ENCODE measurements at regions not wholly inside any gene's neighbourhood (a gene's known extent, or its start where the extent isn't known, plus 50 kb on each side); places are given as distances from the start of the nearest gene placed in this dataset.

- FAIRE-seq, result no peak
- H3K9me3 ChIP-seq (replicated peaks; ENCODE audit: control insufficient read depth, insufficient read depth, low read length), result no peaks in the 10 kb centered on the region
- ChIA-PET POLR2A (no interaction called here), CTCF (no interaction called here)
- no peak overlapping the region for H3K27ac ChIP-seq (ENCODE audit: insufficient read depth, low read depth, low read length)
- no peak for DNase-seq (ENCODE audit: low read depth, low spot score)
- TF ChIP-seq JUN (IDR thresholded peaks at IDR 0.05; ENCODE audit: borderline replicate concordance, insufficient read depth, insufficient read length, low read depth) (no peak), MYC (IDR thresholded peaks at IDR 0.05; ENCODE audit: low read depth, low read length) (no peak), FOS (IDR thresholded peaks at IDR 0.05; ENCODE audit: borderline replicate concordance, insufficient read depth, low read length) (no peak), POLR2A (IDR thresholded peaks at IDR 0.05; ENCODE audit: low read depth, low read length) (no peak)
- TF ChIP-seq, protein P1, sequence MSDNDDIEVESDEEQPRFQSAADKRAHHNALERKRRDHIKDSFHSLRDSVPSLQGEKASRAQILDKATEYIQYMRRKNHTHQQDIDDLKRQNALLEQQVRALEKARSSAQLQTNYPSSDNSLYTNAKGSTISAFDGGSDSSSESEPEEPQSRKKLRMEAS (IDR thresholded peaks at IDR 0.05; ENCODE audit: insufficient read depth, insufficient read length), result no peak
- H3K79me2 ChIP-seq (ENCODE audit: control insufficient read depth, insufficient read depth, low read length), result no peaks in the 10 kb centered on the region
- H3K4me1 ChIP-seq (ENCODE audit: control insufficient read depth, extremely low read depth, insufficient read depth, low read length), result no peaks in the 10 kb centered on the region
- H3K9me1 ChIP-seq (replicated peaks; ENCODE audit: control insufficient read depth, extremely low read depth, insufficient read depth, low read length), result no peaks in the 10 kb centered on the region
- no peak overlapping the region for H2AFZ ChIP-seq (ENCODE audit: low read depth, low read length)
- no peak overlapping the region for H3K9ac ChIP-seq (replicated peaks; ENCODE audit: extremely low read depth, insufficient read depth, low read length)
- no TSS peak for BruUV-seq (replicated peaks)
- H3K4me2 ChIP-seq (ENCODE audit: insufficient read depth, low read length), result no peak overlapping the region
- H3K36me3 ChIP-seq (ENCODE audit: control insufficient read depth in 2 of 2, extremely low read depth in 1 of 2, insufficient read depth in 2 of 2, low read length in 2 of 2), result no peaks in the 10 kb centered on the region
- dilution Hi-C loops (cut with MboI; ENCODE audit: extremely low pct_ligation_motif_present, low sequenced_read_pairs), result no loop called here
- no peaks in the 10 kb centered on the region for H4K20me1 ChIP-seq (replicated peaks; ENCODE audit: control insufficient read depth, extremely low read depth, insufficient read depth, low read length)
- intact Hi-C loops (cut with micrococcal nuclease), result no loop called here
- no peaks in the 10 kb centered on the region for H3K27me3 ChIP-seq (ENCODE audit: control insufficient read depth in 2 of 2, insufficient read depth in 2 of 2, low read length in 2 of 2)
- H3K4me3 ChIP-seq (replicated peaks in 1 of 3; ENCODE audit: insufficient read depth in 1 of 3, low read depth in 1 of 3, low read length in 3 of 3), result no peak overlapping the region
These were observed 295.3 kb upstream of the CTSO start for GRCh38 chr4:156248917-156249316.

GRCh38 chr4:156247470-156247869 is 293.8 kb upstream of the CTSO start:
- POLR2A ChIA-PET, result no interaction called here
- TF ChIP-seq EZH2 (IDR thresholded peaks at IDR 0.05; ENCODE audit: borderline replicate concordance, low read depth, low read length, severe bottlenecking) (no peak), MYC (IDR thresholded peaks at IDR 0.05; ENCODE audit: low read depth, low read length) (no peak), POLR2AphosphoS5 (IDR thresholded peaks at IDR 0.05; ENCODE audit: insufficient read depth, low read depth, low read length) (no peak), POLR2A (IDR thresholded peaks at IDR 0.05; ENCODE audit: low read depth, low read length) (no peak), GATA2 (IDR thresholded peaks at IDR 0.05; ENCODE audit: insufficient read depth, insufficient read length, low read depth, low read length) (no peak), FOS (IDR thresholded peaks at IDR 0.05; ENCODE audit: borderline replicate concordance, insufficient read depth, low read length) (no peak)
- TF ChIP-seq, protein P1 (IDR thresholded peaks at IDR 0.05; ENCODE audit: insufficient read depth, insufficient read length), result no peak
- TF ChIP-seq, protein P2, sequence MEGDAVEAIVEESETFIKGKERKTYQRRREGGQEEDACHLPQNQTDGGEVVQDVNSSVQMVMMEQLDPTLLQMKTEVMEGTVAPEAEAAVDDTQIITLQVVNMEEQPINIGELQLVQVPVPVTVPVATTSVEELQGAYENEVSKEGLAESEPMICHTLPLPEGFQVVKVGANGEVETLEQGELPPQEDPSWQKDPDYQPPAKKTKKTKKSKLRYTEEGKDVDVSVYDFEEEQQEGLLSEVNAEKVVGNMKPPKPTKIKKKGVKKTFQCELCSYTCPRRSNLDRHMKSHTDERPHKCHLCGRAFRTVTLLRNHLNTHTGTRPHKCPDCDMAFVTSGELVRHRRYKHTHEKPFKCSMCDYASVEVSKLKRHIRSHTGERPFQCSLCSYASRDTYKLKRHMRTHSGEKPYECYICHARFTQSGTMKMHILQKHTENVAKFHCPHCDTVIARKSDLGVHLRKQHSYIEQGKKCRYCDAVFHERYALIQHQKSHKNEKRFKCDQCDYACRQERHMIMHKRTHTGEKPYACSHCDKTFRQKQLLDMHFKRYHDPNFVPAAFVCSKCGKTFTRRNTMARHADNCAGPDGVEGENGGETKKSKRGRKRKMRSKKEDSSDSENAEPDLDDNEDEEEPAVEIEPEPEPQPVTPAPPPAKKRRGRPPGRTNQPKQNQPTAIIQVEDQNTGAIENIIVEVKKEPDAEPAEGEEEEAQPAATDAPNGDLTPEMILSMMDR (IDR thresholded peaks at IDR 0.05; ENCODE audit: extremely low read depth in 1 of 2, insufficient read depth in 1 of 2, low read depth in 1 of 2, low read length in 2 of 2), result no peak
- Histone ChIP-seq H3K9ac (replicated peaks; ENCODE audit: extremely low read depth, insufficient read depth, low read length) (no peak overlapping the region), H2AFZ (ENCODE audit: low read depth, low read length) (no peak overlapping the region), H3K9me1 (replicated peaks; ENCODE audit: control insufficient read depth, extremely low read depth, insufficient read depth, low read length) (no peaks in the 10 kb centered on the region), H3K27me3 (ENCODE audit: control insufficient read depth in 2 of 2, insufficient read depth in 2 of 2, low read length in 2 of 2) (no peaks in the 10 kb centered on the region), H3K4me2 (ENCODE audit: insufficient read depth, low read length) (no peak overlapping the region), H3K4me1 (ENCODE audit: control insufficient read depth, extremely low read depth, insufficient read depth, low read length) (no peaks in the 10 kb centered on the region), H4K20me1 (replicated peaks; ENCODE audit: control insufficient read depth, extremely low read depth, insufficient read depth, low read length) (no peaks in the 10 kb centered on the region), H3K36me3 (ENCODE audit: control insufficient read depth in 2 of 2, extremely low read depth in 1 of 2, insufficient read depth in 2 of 2, low read length in 2 of 2) (no peaks in the 10 kb centered on the region), H3K9me3 (replicated peaks; ENCODE audit: control insufficient read depth, insufficient read depth, low read length) (no peaks in the 10 kb centered on the region), H3K27ac (ENCODE audit: insufficient read depth, low read depth, low read length) (no peak overlapping the region), H3K79me2 (ENCODE audit: control insufficient read depth, insufficient read depth, low read length) (no peaks in the 10 kb centered on the region), H3K4me3 (replicated peaks in 1 of 3; ENCODE audit: insufficient read depth in 1 of 3, low read depth in 1 of 3, low read length in 3 of 3) (no peak overlapping the region)
- dilution Hi-C loops (cut with MboI; ENCODE audit: extremely low pct_ligation_motif_present, low sequenced_read_pairs), result no loop called here
- FAIRE-seq, result no peak
- CTCF ChIA-PET, result no interaction called here
- intact Hi-C loops (cut with micrococcal nuclease), result no loop called here
- no peak for DNase-seq (ENCODE audit: low read depth, low spot score)
- no TSS peak for BruUV-seq (replicated peaks)

Measured in endothelial cell of umbilical vein (primary cell).